GM12878 (cell line): ENCODE measurements at regions not wholly inside any gene's neighbourhood (a gene's known extent, or its start where the extent isn't known, plus 50 kb on each side); places are given as distances from the start of the nearest gene placed in this dataset.

ENCODE experiments used
- ATAC-seq: fragments of 200-7000 bp; cut with Tn5 transposase; 3 replicates; pipeline ENCODE4 v1.9.1; 2020; ENCODE audit warnings: mild to moderate bottlenecking, moderate library complexity
- BruUV-seq: library from RNA; stranded (reverse); fragments of 400-500 nt; replicated peaks from 2 replicates; lab custom pipeline; 2021; lab: Mats Ljungman, UMichigan
- CTCF ChIA-PET: fragments of 300-600 bp; sonication (Branson Sonifier 250); formaldehyde crosslinking; extraction: SDS; loops from one replicate; lab custom pipeline; 2021; ENCODE audit warnings: inconsistent platforms; lab: Yijun Ruan, JAX
- POLR2A ChIA-PET: fragments of 350-600 bp; formaldehyde crosslinking; extraction: SDS; loops from one replicate; lab custom pipeline; 2021; ENCODE audit warnings: inconsistent platforms; lab: Charles Lee
- RAD21 ChIA-PET: fragments of 300-600 bp; sonication (Branson Sonifier 250); formaldehyde crosslinking; loops from one replicate; lab custom pipeline; 2023; ENCODE audit warnings: antibody characterized with exemption; ENCODE audit not compliant: unreplicated experiment; lab: Charles Lee
- SMC1A ChIA-PET: fragments of 300-600 bp; sonication (Branson Sonifier 250); formaldehyde crosslinking; loops from one replicate; lab custom pipeline; 2023; ENCODE audit not compliant: unreplicated experiment, uncharacterized antibody; lab: Charles Lee
- DNase-seq: peaks from one replicate; pipeline ENCODE4 v3.0.0-alpha.2; 2011; ENCODE audit warnings: low read depth, low spot score
- FAIRE-seq: peaks from 3 replicates; lab custom pipeline; 2011; peaks lifted over from hg19 to GRCh38; lab: Jason Lieb, UNC
- H2AFZ ChIP-seq: 2 replicates; pipeline ENCODE4 v1.6.0; 2011; ENCODE audit warnings: low read depth, low read length, control low read depth; ENCODE audit not compliant: control insufficient read depth
- H3K27ac ChIP-seq: 2 replicates; pipeline ENCODE4 v1.5.1; 2011; ENCODE audit warnings: control low read depth; ENCODE audit not compliant: control insufficient read depth, insufficient read depth
- H3K27me3 ChIP-seq, 2 experiments: replicated peaks in 1 of 2; 2 replicates each; pipeline versions ENCODE4 v1.6.0 to v1.6.1; 2011; ENCODE audit warnings: low read length in 1 of 2; ENCODE audit not compliant: control insufficient read depth in 2 of 2, insufficient read depth in 2 of 2
- H3K36me3 ChIP-seq, 2 experiments: 2 replicates each; pipeline ENCODE4 v1.5.1; 2011; ENCODE audit warnings: low read length in 1 of 2; ENCODE audit not compliant: control insufficient read depth in 2 of 2, insufficient read depth in 2 of 2
- H3K4me1 ChIP-seq: 2 replicates; pipeline ENCODE4 v1.6.1; 2011; ENCODE audit warnings: mild to moderate bottlenecking, low read length, moderate library complexity, mixed read lengths; ENCODE audit not compliant: control insufficient read depth, insufficient read depth
- H3K4me2 ChIP-seq: 2 replicates; pipeline ENCODE4 v1.6.0; 2011; ENCODE audit warnings: control low read depth; ENCODE audit not compliant: control insufficient read depth, insufficient read depth
- H3K4me3 ChIP-seq: fragments of 200-600 bp; sonication (generic); 2 replicates; pipeline ENCODE4 v1.5.1; 2016
- H3K79me2 ChIP-seq: 2 replicates; pipeline ENCODE4 v1.6.0; 2011; ENCODE audit warnings: low read length; ENCODE audit not compliant: control insufficient read depth, insufficient read depth
- H3K9ac ChIP-seq: 2 replicates; pipeline ENCODE4 v1.8.0; 2011; ENCODE audit warnings: low read length, control low read depth, mixed read lengths; ENCODE audit not compliant: control insufficient read depth, insufficient read depth
- H3K9me3 ChIP-seq: replicated peaks from 3 replicates; pipeline ENCODE4 v1.5.1; 2011; ENCODE audit warnings: mild to moderate bottlenecking, low read length; ENCODE audit not compliant: control insufficient read depth, insufficient read depth
- H4K20me1 ChIP-seq: 2 replicates; pipeline ENCODE4 v1.6.0; 2011; ENCODE audit not compliant: control insufficient read depth, insufficient read depth
- BRCA1 ChIP-seq: IDR thresholded peaks from 2 replicates; pipeline ENCODE4 v1.6.1; 2011; ENCODE audit warnings: low read depth, low read length, improper control_type of control experiment
- CEBPZ ChIP-seq: fragments of 150-350 bp; IDR thresholded peaks from 2 replicates; pipeline ENCODE4 v1.6.1; 2016; ENCODE audit warnings: low read depth, low read length
- EZH2 ChIP-seq: IDR thresholded peaks from 2 replicates; pipeline ENCODE4 v1.6.1; 2012; ENCODE audit warnings: low read depth, mild to moderate bottlenecking, control low read depth, inconsistent platforms, low read length, borderline replicate concordance; ENCODE audit not compliant: control insufficient read depth
- HDGF ChIP-seq: fragments of 450-650 bp; IDR thresholded peaks from 2 replicates; pipeline ENCODE4 v1.6.1; 2016; ENCODE audit warnings: antibody characterized with exemption
- IRF5 ChIP-seq: fragments of 450-650 bp; IDR thresholded peaks from 2 replicates; pipeline ENCODE4 v1.6.1; 2017; ENCODE audit warnings: borderline replicate concordance
- MAX ChIP-seq: IDR thresholded peaks from 2 replicates; pipeline ENCODE4 v1.6.1; 2012; ENCODE audit warnings: low read depth, low read length, improper control_type of control experiment
- NR2C1 ChIP-seq: fragments of 450-650 bp; IDR thresholded peaks from 2 replicates; pipeline ENCODE4 v1.6.1; 2017; ENCODE audit warnings: antibody characterized with exemption, mild to moderate bottlenecking, moderate library complexity
- PKNOX1 ChIP-seq: fragments of 450-650 bp; IDR thresholded peaks from 2 replicates; pipeline ENCODE4 v1.6.1; 2016; ENCODE audit warnings: mild to moderate bottlenecking
- TCF3 ChIP-seq: IDR thresholded peaks from 2 replicates; pipeline ENCODE4 v1.6.1; 2012; ENCODE audit warnings: low read depth, mild to moderate bottlenecking, low read length, borderline replicate concordance; ENCODE audit not compliant: insufficient read depth
- ZNF592 ChIP-seq: fragments of 450-650 bp; IDR thresholded peaks from 2 replicates; pipeline ENCODE4 v1.6.1; 2017; ENCODE audit warnings: mild to moderate bottlenecking, moderate library complexity
- in situ Hi-C: fragments of 300-500 bp; cut with MboI; formaldehyde crosslinking; loops from 9 replicates; pipeline ENCODE4 v1.14.3; 2018; ENCODE audit warnings: mixed read lengths
- intact Hi-C: fragments of 100-400 bp; cut with micrococcal nuclease; formaldehyde crosslinking; loops from one replicate; pipeline ENCODE4 v1.14.2; 2022; ENCODE audit not compliant: unreplicated experiment

- ChIA-PET SMC1A (no interaction called here), POLR2A (no interaction called here)
These were observed 374.8 kb upstream of the KIF2A start for GRCh38 chr5:61931236-61931635.

More at GRCh38 chr5:61931236-61931635, 374.8 kb upstream of the KIF2A start:
- RAD21 ChIA-PET, result no interaction called here
- in situ Hi-C loops (no loop called here), intact Hi-C loops (loop anchor here (5.0 to 10.0 kb wide), 4 partner anchors 276 to 1254 kb away; partner anchors contain the start of gene SMIM15)
- H3K79me2 ChIP-seq, result no peaks in the 10 kb centered on the region
- no peak overlapping the region for H3K27ac ChIP-seq
- TF ChIP-seq CEBPZ, result no peak
- no peak for TF ChIP-seq ZNF592
- TF ChIP-seq IRF5, result no peak
- TF ChIP-seq HDGF, result no peak
- TF ChIP-seq MAX, result no peak
- TF ChIP-seq PKNOX1, result no peak
- no peak for TF ChIP-seq BRCA1
- no peak for TF ChIP-seq EZH2
- TF ChIP-seq TCF3, result no peak
- TF ChIP-seq NR2C1, result no peak
- ATAC-seq (no peak), DNase-seq (no peak), FAIRE-seq (no peak)
- H4K20me1 ChIP-seq, result no peaks in the 10 kb centered on the region
- H3K4me3 ChIP-seq, result no peak overlapping the region
- H3K27me3 ChIP-seq, result no peaks in the 10 kb centered on the region
- no peaks in the 10 kb centered on the region for H3K9me3 ChIP-seq
- CTCF ChIA-PET, result interaction anchor here (1.0 kb wide), 1 partner anchor 875 kb away, joined by 3 read pairs; no protein-coding TSS in a partner anchor
- no peak overlapping the region for H2AFZ ChIP-seq
- BruUV-seq, result no TSS peak
- no peaks in the 10 kb centered on the region for H3K36me3 ChIP-seq
- H3K4me2 ChIP-seq, result no peak overlapping the region
- no peak overlapping the region for H3K9ac ChIP-seq
- H3K4me1 ChIP-seq, result no peaks in the 10 kb centered on the region
